Vagina (tissue), 2 donors: ENCODE measurements at regions not wholly inside any gene's neighbourhood (a gene's known extent, or its start where the extent isn't known, plus 50 kb on each side); places are given as distances from the start of the nearest gene placed in this dataset.

Source experiments
- CTCF ChIP-seq, 3 experiments: fragments of 450-650 bp in 2 of 3; fragments of 200-600 bp in 1 of 3; sonication (generic) in 1 of 3; IDR thresholded peaks; one replicate each; pipeline ENCODE4 v1.5.1; 2017 to 2019; ENCODE audit warnings: antibody characterized with exemption in 3 of 3, mild to moderate bottlenecking in 2 of 3, moderate library complexity in 2 of 3
- POLR2A ChIP-seq, 2 donors: fragments of 450-650 bp; IDR thresholded peaks; one replicate each; pipeline ENCODE4 v1.6.1; 2017; ENCODE audit warnings: antibody characterized with exemption in 2 of 2, mild to moderate bottlenecking in 2 of 2, moderate library complexity in 2 of 2

GRCh38 chr11:91261513-91261912 lies 963.1 kb upstream of the FAT3 start:
- no peak for TF ChIP-seq CTCF (IDR thresholded peaks at IDR 0.05)
- no peak for TF ChIP-seq POLR2A (IDR thresholded peaks at IDR 0.05)
